CMK (cell line): ENCODE measurements at regions not wholly inside any gene's neighbourhood (a gene's known extent, or its start where the extent isn't known, plus 50 kb on each side); places are given as distances from the start of the nearest gene placed in this dataset.

Experiments
- DNase-seq: peaks from one replicate; pipeline ENCODE4 v3.0.0-alpha.2; 2010; ENCODE audit warnings: low read depth

DNA sequence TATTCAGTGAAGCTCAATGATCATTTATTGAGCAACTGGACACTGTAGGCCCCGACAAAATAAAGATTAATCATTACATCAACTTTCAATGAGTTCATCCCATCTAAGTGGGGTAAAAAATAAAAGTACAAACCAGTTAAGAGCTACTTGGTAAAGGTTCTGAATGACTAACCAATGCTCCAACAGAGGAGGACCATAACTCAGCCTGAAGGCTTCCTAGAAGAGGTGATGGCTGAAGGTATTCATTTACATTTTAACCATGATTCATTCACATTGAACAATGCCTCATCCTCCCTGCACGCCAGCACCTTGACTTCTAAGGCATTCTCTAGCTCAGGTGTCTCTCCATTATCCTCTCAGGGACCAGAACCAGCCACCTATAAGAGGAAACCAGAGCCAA is 201.4 kb downstream of the ZNF462 start:
- no peak for DNase-seq

DNA sequence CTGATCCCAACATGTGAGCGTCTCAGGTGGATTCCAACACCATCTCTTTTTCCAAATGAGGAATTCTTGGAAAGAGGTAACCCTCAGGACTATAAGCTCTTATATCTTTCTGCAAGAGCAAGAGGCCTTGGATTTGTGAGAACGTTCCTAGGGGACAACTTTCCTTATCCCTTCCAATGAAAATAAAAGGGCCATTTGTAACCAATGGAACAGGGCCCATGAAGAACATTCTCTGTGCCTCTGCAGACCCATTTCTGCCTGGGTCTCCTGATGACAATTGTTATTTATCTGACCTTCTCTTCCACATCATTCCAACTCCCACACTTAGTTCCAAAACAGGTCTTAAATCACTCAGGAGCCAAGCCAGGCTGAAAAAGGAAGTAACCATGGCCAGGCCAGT is 202.6 kb downstream of the ZNF462 start:
- DNase-seq = no peak

DNA sequence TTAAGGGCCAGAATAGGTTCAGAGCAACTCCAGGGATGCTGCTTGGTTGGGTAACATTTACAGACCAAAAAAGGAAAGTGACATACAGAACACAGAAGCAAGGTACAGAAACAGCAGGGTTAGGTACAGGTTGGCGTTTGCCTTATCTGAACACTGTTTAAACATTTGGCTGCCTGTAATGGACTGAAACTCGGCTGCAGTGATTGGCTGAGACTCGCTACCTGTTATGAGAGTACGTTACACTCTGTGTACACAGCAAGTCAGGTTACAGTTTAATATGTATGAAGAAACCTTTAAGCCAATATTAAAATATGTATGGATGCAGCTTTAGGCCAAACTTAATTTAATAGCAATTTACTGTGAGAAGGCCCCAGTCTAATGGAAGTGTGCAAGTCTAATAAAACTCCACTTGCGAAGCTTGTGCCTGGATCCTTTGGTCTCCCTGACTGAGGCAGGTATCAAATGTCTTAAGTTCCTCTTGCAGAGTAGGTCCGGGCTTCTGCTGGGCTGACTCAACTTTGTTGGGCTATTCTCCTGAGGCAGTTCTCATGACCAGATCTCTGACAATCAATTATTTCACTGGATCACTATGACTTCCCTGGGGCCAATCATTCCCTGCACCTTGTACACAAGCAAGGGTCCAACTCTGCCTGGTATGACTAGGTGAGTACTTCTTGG is 204.9 kb downstream of the ZNF462 start:
- DNase-seq = no peak

DNA sequence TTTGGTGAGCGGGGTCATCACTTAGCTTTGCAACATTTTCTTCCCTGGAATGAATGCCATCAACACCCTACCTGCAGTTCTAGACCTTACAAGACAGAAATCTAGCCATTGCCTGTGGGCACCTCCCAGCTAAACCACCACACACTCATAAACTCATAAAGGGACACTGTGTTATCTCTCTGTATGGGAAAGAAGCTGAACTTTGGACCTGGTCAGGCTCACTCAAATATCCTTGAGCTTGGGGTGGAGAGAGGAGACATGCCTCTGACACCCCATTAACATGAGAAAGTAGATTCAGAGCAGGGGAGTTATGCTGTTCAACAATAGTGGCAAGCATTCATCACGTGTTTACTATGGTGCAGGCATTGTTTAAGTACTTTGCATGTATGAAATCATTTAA is 205.6 kb downstream of the ZNF462 start:
- DNase-seq = no peak

DNA sequence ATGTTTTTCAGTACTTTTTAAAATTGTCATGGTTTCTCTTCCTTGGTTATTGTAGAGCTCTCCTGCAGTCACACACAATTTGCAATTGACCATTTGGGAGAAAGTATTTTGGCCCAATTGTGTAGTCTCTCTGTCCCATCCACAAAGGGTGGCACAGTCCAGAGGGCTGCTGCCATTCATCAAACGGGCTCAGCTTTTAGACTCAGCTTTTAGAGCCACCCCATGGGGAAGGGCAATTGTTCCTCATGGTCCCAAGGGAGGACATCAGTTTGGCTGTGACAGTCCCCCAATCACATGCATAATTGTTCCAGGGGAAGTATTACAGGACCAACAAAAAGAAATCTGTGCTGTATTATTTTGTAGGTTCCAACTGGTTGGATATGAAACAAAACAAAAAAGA is 207.6 kb downstream of the ZNF462 start:
- no peak for DNase-seq

DNA sequence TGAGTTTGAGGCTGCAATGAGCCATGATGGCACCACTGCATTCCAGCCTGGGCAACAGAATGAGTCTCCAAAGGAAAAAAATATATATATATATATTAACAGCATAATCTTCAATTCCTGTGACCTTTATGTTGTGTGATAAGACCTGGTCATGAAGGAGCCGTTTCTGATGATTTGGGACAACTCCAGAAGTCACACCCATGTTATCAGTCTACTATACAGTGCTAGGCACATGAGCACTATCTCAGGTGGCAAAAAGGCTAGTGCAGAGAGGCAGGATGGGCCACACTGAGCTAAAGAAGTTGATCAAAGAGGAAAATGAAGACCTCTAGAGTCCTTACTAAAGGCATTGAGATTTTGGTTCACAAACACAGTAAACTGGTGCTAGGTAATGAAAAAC is 205.0 kb upstream of the RAD23B start:
- DNase-seq = no peak

DNA sequence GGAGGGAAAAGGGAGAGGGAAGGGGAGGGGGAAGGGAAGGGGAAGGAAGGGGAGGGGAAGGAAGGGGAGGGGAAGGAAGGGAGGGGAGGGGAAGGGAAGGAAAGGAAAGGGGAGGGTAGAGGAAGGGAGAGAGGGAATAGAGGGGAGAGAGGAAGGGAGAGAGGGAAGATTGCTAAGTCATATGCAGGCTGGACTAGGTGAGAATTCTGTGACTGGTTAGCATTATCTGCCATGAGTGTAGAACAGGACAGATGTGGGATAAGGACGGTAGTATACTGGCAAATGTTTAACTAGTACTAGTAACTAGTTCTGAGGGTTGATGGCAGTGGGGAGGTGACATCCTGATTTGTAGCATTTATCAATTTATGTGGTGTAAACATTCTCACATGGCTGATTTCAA is 203.5 kb upstream of the RAD23B start:
- DNase-seq = no peak

DNA sequence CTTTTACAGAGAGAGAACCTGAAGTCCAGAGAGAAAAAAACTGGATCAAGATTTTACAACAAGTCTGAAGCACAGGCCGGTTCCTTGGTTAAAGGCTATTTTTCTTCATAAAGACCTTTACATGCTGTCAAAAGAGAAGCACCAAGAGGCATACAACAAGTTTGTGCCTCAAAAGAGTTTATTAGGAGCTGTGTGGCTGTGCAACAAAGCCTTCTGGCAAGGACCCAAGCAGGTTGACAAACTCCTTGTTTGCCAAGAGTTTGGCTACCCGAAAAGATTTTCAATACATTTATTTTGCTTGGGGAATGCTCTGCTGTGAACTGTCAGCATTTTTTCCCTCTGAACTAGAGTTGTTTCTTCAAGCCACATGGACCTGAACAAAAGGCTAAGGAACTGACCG is 202.9 kb upstream of the RAD23B start:
- DNase-seq = no peak

DNA sequence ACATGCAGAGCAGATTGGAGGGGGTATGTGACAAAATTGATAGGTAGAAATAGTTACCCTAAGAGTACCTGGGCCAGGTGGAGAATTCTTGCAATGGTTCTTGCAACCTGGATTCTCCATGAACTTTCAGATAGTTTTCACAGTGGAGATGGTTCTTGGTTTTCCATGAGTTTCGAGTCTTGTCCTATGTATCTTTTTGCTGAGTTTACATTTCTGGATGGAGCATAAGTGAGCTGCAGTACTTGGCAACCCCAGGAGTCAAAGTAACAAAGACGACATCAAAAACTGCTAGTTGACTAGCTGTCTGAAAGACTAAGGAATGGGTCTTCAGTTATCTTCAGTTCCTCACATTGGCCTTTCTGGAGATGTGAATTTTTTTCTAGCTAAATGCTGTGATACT is 196.6 kb upstream of the RAD23B start:
- no peak for DNase-seq

DNA sequence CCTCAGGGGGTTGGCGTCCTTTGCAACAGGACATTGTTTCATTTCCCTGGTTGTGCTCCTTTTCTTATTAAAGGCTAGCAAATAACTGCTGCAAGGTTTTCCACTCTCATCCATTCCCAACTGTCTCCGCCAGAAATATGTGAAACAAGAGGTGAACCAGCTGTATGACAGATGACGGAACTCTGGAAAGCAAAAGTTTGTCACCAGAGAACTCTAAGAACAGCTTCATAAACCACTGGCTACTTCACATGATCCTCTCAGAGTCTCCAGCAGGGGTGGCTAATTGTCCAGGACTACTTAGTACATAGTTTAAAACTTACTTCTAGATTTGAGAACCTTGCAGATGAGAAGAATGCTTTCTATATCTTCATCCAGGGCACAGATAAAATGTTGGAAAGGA is 195.9 kb upstream of the RAD23B start:
- no peak for DNase-seq

DNA sequence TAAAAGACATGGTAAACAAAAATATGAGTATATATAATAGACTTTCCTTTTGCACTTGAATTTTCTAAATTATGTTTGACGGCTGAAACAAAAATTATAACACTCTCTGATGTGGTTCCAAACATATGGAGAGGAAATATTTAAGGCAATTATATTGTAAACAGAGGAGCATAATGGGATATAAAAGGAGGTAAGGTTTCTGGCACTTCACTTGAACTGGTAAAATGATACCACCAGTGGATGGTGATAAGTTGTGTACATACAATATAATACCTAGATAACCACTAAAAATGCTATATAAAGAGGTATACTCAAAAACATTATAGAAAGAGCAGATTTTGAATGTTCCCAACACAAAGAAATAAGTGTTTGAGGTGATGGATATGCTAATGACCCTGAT is 192.9 kb upstream of the RAD23B start:
- no peak for DNase-seq

DNA sequence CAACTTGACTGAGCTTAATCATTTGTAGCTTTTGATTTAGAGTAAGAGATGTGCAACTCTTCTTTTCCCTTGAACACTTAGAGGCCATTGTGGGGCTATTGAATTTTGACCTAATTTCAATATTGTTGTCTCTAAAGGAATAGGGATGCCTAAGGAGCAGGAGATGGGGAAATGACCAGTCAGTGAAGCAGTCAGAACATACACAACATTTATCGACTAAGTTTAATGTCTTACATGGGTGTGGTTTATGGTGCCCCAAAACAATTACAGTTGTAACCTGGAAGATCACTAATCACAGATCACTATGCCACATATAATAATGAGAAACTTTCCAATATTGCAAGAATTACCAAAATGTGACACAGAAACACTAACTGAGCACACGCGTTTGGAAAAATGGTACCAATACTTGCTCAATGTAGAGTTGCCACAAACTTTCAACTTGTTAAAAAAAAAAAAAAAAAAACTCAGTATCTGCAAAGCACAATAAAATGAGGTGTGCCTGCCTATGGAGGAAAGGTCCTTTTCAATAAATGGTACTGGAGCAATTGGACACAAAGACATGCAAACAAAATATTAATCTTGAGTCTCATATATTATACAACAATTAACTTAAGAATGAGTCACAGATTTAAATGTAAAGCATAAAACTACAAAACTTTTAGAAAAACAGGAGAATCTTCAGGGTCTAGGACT is 189.6 kb upstream of the RAD23B start:
- no peak for DNase-seq

DNA sequence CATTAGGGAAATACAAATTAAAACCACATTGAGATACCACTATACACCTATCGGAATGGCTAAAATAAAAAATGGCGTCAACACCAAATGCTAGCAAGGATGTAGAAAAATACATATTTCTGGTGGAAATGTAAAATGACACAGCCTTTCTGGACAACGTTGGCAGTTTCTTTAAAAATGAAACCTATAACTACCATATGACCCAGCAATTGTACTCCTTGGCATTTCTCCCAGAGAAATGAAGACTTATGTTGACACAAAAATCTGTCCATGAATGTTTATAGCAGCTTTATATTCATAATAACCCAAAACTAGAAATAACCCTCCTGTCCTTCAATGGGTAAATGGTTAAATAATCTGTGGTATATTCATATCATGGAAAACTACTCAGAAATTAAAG is 188.7 kb upstream of the RAD23B start:
- no peak for DNase-seq

DNA sequence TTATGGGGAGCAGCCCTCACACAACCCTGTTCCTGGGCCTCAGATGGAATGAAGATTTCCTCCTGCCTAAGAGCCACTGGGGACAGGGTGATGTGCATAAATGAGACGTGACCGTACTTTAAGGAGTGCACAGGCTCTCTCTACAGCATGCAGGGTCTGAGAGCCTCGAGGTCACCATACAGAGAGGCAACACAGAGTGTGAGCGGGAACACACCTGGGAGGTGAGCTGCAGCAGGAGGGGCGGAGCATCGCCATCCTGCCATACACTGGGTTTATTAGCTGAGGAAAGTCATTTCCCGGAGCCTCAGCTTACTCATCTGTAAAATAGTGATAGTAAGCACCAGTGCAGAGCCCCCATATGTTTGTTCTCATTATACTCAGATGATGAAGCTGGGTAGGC is 182.5 kb upstream of the RAD23B start:
- no peak for DNase-seq

DNA sequence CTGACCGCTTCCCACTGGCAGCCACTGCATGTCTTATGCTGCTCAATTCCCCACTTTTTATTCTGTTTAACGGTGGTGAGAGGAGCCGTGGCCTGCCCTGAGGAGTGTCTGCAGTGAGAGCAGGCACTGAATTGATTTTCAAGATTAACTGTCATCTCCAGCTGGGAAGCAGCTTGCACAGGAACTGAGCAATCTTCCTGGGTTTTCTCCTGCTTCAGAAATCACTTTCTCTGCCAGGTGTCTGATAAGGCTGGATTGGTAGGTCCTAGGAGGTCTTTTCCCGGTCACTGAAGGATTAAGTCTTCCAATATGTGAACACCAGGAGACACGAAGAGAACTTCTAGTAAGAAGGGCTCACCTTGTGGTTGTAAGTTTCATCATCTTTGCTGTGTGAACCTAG is 181.1 kb upstream of the RAD23B start:
- DNase-seq = no peak

DNA sequence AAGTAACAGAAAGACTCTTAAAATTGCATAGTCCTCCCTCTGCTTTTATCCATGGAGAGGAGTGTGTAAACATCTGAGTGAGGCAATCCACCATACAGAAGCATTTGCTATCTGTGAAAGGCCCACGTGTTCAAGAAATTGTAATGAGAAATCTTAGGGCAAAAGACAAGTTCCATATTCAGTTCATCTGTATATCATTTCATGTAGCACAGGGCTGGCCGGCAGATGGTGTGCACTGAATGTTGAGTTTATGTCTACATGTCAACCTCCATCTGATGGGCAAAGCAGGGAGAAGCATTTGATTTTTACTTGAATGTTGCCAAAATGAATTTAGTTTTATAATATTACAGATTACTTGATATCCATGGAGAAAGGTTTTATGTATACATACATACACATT is 179.5 kb upstream of the RAD23B start:
- no peak for DNase-seq

DNA sequence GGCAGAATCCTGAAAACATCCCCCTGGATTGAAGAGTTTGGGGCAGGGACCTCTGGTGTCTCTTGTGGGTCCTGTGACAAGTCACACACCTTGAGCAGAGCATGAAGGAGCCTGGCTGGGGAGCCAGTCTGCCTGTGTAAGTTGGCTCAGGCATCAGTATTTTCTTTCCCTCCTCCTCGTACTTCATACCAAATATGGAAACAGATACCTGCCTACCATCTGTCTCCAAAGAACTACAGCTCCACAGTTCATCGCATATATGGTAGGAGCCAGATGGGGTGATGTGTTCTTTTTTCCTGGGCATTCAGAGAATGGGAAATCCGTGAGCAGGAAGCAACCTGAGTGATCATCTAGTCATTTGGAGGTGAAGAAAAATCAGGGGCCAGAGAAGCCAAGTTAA is 177.3 kb upstream of the RAD23B start:
- DNase-seq = no peak

DNA sequence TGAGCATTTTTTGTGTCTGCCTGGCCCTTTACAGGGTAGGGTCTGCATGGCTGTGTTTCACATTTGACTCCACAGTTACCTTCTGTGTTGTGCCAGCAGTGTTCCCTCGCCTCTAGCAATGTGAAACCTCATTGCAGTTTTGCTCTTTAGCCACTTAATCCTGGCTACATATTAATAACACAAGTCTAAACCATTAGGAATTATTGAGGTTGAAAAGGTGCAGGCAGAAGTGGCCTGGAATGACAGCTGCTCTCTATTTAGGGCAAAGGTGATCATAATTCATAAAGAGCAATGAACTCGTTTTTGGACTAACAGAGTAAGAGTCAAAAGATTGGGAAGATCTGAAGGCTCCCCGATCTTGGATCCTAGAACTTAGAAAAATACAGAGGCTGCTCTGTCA is 176.7 kb upstream of the RAD23B start:
- DNase-seq = no peak

DNA sequence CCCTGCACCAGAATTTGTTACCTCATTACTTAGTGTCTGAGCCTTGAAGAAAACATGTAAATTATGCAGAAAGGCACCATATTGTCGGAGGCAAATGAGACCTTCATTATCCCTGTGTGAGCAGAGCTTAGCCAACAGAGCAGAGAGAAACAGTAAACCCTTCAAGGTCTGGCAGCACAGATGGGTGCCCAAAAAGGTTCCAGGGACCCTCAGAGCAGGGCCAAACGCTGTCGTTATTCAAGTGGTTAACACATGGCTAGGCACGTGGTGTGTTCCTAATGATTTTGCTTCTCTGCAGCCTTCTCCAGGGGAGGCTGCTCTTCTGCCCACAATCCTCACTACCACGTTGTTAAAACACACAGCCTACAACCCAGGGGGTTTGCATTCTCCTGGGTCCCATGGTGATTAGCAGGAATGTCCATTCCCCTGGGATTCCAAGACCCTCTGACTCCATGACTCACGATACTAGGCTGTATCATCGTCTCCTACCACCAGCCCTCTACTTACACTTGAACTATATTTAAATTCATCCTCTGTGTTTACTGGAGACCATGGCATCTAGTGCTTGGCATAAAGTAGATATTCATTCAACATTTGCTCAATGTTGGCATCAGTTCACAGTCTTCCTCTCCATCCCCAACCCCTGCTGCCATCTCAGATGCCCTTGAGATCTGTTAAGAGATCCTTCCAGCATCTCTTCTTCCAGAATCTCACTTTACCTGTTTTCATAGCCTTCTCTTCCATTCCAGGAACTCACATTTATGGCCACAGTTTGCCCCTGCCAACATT is 174.5 kb upstream of the RAD23B start:
- DNase-seq = no peak

DNA sequence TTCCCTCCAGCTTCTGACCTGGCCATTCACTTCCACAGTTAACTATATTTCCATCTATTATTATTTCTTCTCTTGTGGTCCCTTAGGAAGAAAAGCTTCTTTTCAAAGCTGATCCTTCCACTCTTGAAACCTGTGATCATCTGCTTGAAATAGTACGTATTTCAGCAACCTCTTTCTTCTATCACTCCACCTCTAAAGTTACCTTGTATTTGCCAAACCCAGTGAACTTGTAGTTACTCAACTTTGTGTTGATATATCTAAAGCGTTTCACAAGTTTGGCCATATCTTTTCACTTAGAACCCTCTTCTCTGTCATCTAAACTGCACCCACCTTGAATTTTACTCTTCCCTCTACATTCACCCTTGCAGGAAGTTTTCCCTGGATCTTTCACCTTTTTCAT is 173.8 kb upstream of the RAD23B start:
- DNase-seq = no peak

DNA sequence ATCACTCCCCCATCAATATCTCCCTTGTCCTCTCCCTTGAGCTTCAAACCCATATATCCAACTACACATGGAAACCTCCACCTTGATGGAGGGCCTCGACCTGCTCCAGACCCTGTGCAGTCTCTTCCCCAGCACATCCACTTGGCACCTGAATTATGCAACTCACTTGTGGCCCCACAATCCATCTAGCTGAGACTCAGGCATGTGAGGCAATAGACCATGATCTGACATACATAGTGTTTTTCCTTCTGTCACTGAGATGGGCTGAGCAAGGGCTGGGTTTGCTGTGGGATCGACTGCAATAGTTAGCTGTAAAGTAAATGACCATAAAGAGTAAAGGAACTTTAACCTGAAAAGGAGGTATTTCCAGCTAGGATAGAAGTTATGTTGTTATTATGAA is 172.9 kb upstream of the RAD23B start:
- no peak for DNase-seq

DNA sequence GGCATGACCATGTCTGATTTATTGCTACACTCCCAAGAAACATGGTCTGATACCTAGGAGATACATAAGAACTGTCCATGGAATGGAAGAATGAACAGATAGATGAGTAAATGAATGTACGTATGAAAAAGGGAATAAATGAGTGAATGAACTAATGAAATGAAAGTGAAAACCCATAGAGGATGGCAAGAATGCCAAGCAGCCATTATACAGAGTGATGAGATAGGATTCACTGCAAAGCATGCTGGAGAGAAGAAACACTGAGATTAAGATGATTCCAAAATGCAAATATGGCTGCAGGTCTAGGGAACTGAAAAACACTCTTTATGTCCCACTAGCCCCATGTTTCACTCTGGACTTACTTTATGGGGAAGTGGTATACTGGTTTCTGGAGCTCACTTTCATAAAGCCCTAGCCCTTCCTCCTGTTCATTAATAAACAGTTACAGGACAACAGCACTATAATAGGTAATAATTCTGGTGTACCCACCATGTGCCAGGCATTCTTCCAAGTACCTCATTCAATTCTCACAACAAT is 170.3 kb upstream of the RAD23B start:
- DNase-seq = no peak
